Esophagus squamous epithelium (tissue), 4 donors: ENCODE measurements at regions not wholly inside any gene's neighbourhood (a gene's known extent, or its start where the extent isn't known, plus 50 kb on each side); places are given as distances from the start of the nearest gene placed in this dataset.

Experiments used
- CTCF ChIP-seq, 6 experiments: fragments of 450-650 bp in 4 of 6; fragments of 200-600 bp in 2 of 6; sonication (generic) in 2 of 6; IDR thresholded peaks; one replicate each; pipeline ENCODE4 v1.5.1; 2016 to 2019; ENCODE audit warnings: antibody characterized with exemption in 6 of 6, mild to moderate bottlenecking in 4 of 6, moderate library complexity in 4 of 6
- POLR2A ChIP-seq, 4 donors: fragments of 450-650 bp; IDR thresholded peaks; one replicate each; pipeline ENCODE4 v1.6.1; 2017; ENCODE audit warnings: antibody characterized with exemption in 4 of 4, mild to moderate bottlenecking in 4 of 4, moderate library complexity in 3 of 4

- TF ChIP-seq POLR2A (IDR thresholded peaks at IDR 0.05) (no peak), CTCF (IDR thresholded peaks at IDR 0.05) (no peak)
These were observed 62.1 kb upstream of the TMEM97 start for GRCh38 chr17:28256881-28257280.
